ENCODE measurements at regions not wholly inside any gene's neighbourhood (a gene's known extent, or its start where the extent isn't known, plus 50 kb on each side); places are given as distances from the start of the nearest gene placed in this dataset.

GRCh38 chr12:67885375-67886169 lies 103.7 kb upstream of the IFNG-AS1 start:
- TF ChIP-seq CTCF (IDR thresholded peaks at IDR 0.05; ENCODE audit: extremely low read depth in 1 of 2, insufficient read depth in 1 of 2, low read depth in 1 of 2, low read length in 2 of 2) (no peak), MYC (IDR thresholded peaks at IDR 0.05; ENCODE audit: low read depth, low read length) (no peak), POLR2A (IDR thresholded peaks at IDR 0.05; ENCODE audit: low read depth, low read length) (no peak), POLR2AphosphoS5 (IDR thresholded peaks at IDR 0.05; ENCODE audit: insufficient read depth, low read depth, low read length) (no peak), EZH2 (IDR thresholded peaks at IDR 0.05; ENCODE audit: borderline replicate concordance, low read depth, low read length, severe bottlenecking) (no peak), JUN (IDR thresholded peaks at IDR 0.05; ENCODE audit: borderline replicate concordance, insufficient read depth, insufficient read length, low read depth) (no peak), GATA2 (IDR thresholded peaks at IDR 0.05; ENCODE audit: insufficient read depth, insufficient read length, low read depth, low read length) (no peak), MAX (IDR thresholded peaks at IDR 0.05; ENCODE audit: insufficient read depth, insufficient read length) (no peak), FOS (IDR thresholded peaks at IDR 0.05; ENCODE audit: borderline replicate concordance, insufficient read depth, low read length) (no peak)
